Psoas muscle (tissue), 7 donors: ENCODE measurements at regions not wholly inside any gene's neighbourhood (a gene's known extent, or its start where the extent isn't known, plus 50 kb on each side); places are given as distances from the start of the nearest gene placed in this dataset.
A peak's percentile ranks its signal among the peaks of the same experiment; 100 is the strongest.

ENCODE experiments used
- ATAC-seq, 4 donors: fragments of 200-7000 bp; cut with Tn5 transposase; one replicate each; pipeline ENCODE4 v1.9.1; 2020; ENCODE audit warnings: moderate library complexity in 3 of 4, mild to moderate bottlenecking in 2 of 4
- DNase-seq, 2 donors: peaks; one replicate each; pipeline ENCODE4 v3.0.0-alpha.2; 2020
- H3K27ac ChIP-seq: fragments of 200-600 bp; one replicate; pipeline ENCODE4 v1.8.0; 2022
- H3K27me3 ChIP-seq, 3 donors: fragments of 200-600 bp in 1 of 3; one replicate each; pipeline versions ENCODE4 v1.6.1 to v1.8.0; 2013 to 2022; ENCODE audit warnings: low read length in 2 of 3, mild to moderate bottlenecking in 2 of 3, moderate library complexity in 1 of 3; ENCODE audit not compliant: insufficient read depth in 3 of 3
- H3K36me3 ChIP-seq, 2 donors: fragments of 200-600 bp in 1 of 2; one replicate each; pipeline versions ENCODE4 v1.6.1 to v1.8.0; 2013 to 2022; ENCODE audit warnings: low read depth in 1 of 2, mild to moderate bottlenecking in 1 of 2, moderate library complexity in 1 of 2; ENCODE audit not compliant: insufficient read depth in 1 of 2
- H3K4me1 ChIP-seq: fragments of 200-600 bp; one replicate; pipeline ENCODE4 v1.8.0; 2022
- H3K4me3 ChIP-seq: fragments of 200-600 bp; one replicate; pipeline ENCODE4 v1.8.0; 2022; ENCODE audit warnings: mild to moderate bottlenecking
- H3K9me3 ChIP-seq: fragments of 200-600 bp; one replicate; pipeline ENCODE4 v1.8.0; 2022
- CTCF ChIP-seq: fragments of 200-600 bp; IDR thresholded peaks from one replicate; pipeline ENCODE4 v1.8.0; 2022; ENCODE audit warnings: antibody characterized with exemption
- WGBS, 3 donors: extraction: QIAGEN DNeasy Blood & Tissue Kit; methylation state at CpG; one replicate each; pipeline versions ENCODE4 v1.1.6 to v1.1.7; 2013; 5-methylcytosine and 5-hydroxymethylcytosine counted together
- intact Hi-C, 2 donors: fragments of 100-400 bp; cut with DNase I; formaldehyde crosslinking; loops; one replicate each; pipeline versions ENCODE4 v1.11.0 to v1.14.2; 2022
- donor health status: healthy with polysubstance abuse.
- donor health status: DM: no; HTN: no; CAD: no; lungs with moderate emphysema.
- donor health status: Bipolar disorder and iron deficiency.
- donor health status: healthy.
- donor health status: DM: yes; HTN: yes; CAD: no.
- donor health status: DM: no; HTN: no; CAD: no.
- donor health status: DM: yes; HTN: yes; CAD: no.

- ATAC-seq (peak; percentile 88 to 93 (median 88)), DNase-seq (peak; percentile 91 to 95)
- WGBS, 3 donors = 15 to 25% (median 17%) methylated on average over 19 of the region's 19 CpGs
- peaks cover 54% of the 10 kb centered on the region for H3K4me1 ChIP-seq
- no peak for TF ChIP-seq CTCF
- H3K36me3 ChIP-seq = no peaks in the 10 kb centered on the region
- H3K27me3 ChIP-seq = no peaks in the 10 kb centered on the region
- no peaks in the 10 kb centered on the region for H3K9me3 ChIP-seq
- intact Hi-C loops = no loop called here
- H3K4me3 ChIP-seq = peak overlapping the region; percentile 43
- H3K27ac ChIP-seq = peak overlapping the region; percentile 60
Measured at GRCh38 chr15:62896969-62897486, 145.5 kb upstream of the TPM1 start.

DNA sequence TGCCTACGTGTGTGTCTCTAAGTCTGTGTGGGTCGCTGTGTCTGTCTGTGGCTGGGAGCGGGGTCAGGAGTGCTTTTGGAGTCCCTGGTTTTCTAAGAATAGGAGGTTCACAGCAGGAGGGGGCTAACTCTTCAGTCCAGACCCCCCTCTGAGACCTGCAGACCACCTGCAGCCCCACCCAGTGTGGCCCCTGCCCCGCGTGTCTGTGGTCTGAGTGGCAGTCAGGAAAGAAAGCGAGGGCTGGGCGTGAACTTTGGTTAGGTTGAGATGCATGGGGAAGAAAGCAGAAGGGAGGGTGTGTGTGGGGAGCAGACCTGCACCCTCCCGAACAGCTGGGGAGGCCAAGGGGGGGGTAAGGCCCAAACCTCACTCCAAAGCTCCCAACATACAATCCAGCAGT, 144.9 kb upstream of the TPM1 start:
- TF ChIP-seq CTCF = no peak
- intact Hi-C loops = no loop called here
- WGBS, 3 donors = 90 to 92% (median 91%) methylated on average over 8 of the region's 8 CpGs
- DNase-seq (no peak), ATAC-seq (no peak)
- H3K9me3 ChIP-seq = no peaks in the 10 kb centered on the region
- peaks cover 54% of the 10 kb centered on the region for H3K4me1 ChIP-seq
- no peak overlapping the region for H3K4me3 ChIP-seq
- H3K36me3 ChIP-seq = no peaks in the 10 kb centered on the region
- H3K27me3 ChIP-seq = no peaks in the 10 kb centered on the region
- H3K27ac ChIP-seq = no peak overlapping the region

DNA sequence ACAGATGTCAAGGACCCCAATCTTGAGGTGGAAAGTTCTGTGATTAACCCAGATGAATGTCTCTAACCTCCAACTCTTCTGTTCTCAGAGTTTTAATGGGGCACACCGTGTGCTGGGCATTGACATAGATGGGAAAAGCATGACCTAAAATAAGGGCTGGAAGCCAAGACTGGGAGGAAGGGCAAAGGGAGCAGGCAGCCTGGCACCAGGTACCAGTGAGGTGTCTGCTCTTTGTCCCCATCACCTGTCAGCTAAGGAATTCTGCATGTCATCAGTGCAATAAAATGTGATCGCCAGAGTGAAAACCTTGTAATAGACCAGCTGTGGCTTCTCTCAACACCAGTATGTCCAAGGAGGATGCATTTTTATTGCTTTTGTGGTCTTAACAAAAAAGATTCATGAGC, 143.5 kb upstream of the TPM1 start:
- peak overlapping the region; percentile 60 for H3K27ac ChIP-seq
- ATAC-seq = peak in 1 of 4 donors; percentile 27
- no peak for DNase-seq
- intact Hi-C loops = no loop called here
- no peaks in the 10 kb centered on the region for H3K9me3 ChIP-seq
- 25 to 50% (median 26%) methylated on average over 2 of the region's 2 CpGs for WGBS, 3 donors
- no peaks in the 10 kb centered on the region for H3K27me3 ChIP-seq
- peaks cover 54% of the 10 kb centered on the region for H3K4me1 ChIP-seq
- no peak for TF ChIP-seq CTCF
- no peaks in the 10 kb centered on the region for H3K36me3 ChIP-seq
- H3K4me3 ChIP-seq = no peak overlapping the region

DNA sequence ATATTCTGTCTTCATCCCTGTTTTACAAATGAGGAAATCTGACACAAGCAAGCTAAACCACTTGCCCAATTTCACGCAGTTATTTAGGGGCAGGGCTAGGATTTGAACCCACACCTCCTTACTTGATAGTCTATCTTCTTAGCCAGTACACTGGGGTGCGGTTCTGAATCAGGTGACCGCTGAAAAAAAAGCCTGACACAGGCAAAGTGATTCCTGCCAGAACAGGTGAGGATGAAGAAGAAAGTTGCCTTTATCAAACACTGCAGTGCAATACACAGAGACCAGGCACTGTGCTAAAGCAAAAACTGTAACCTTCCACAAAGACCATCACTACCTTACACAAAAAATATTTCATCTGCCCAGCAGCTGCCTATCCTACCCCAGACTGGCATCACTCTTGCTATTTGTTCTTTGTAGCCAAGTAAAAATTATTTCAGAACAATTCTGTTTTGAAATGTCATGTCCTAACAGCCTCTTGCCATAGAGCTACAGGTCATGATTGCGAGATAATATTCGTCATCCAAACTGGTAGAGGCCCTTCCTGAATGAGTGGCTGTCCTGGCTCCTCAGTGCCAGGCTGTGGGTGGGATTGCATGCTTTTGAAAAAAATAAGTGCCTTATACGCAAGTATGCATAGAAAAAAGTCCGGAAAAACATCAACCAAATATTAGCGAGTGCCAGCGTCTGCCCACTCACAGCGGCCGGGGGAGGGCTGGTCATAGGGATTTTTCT, 142.3 kb upstream of the TPM1 start:
- ATAC-seq = peak in 3 of 4 donors; percentile 56 to 68 (median 59)
- no peaks in the 10 kb centered on the region for H3K27me3 ChIP-seq
- WGBS, 3 donors = 76 to 83% (median 83%) methylated on average over 11 of the region's 11 CpGs
- H3K27ac ChIP-seq = peak overlapping the region; percentile 60
- no peak for TF ChIP-seq CTCF
- no peak for DNase-seq
- no peaks in the 10 kb centered on the region for H3K36me3 ChIP-seq
- peaks cover 49% of the 10 kb centered on the region for H3K4me1 ChIP-seq
- no peak overlapping the region for H3K4me3 ChIP-seq
- no peaks in the 10 kb centered on the region for H3K9me3 ChIP-seq
- intact Hi-C loops = loop anchor here in 1 of 2 donors (5.0 kb wide), 1 partner anchor 37 kb away; no protein-coding TSS in a partner anchor
